HG03439 (cell line): ENCODE measurements at regions not wholly inside any gene's neighbourhood (a gene's known extent, or its start where the extent isn't known, plus 50 kb on each side); places are given as distances from the start of the nearest gene placed in this dataset.

Experiments used
- ATAC-seq: cut with Tn5 transposase; IDR thresholded peaks from one replicate; pipeline ENCODE4 v1.9.1; 2021; ENCODE audit warnings: mild to moderate bottlenecking, moderate library complexity; ENCODE audit not compliant: unreplicated experiment

DNA sequence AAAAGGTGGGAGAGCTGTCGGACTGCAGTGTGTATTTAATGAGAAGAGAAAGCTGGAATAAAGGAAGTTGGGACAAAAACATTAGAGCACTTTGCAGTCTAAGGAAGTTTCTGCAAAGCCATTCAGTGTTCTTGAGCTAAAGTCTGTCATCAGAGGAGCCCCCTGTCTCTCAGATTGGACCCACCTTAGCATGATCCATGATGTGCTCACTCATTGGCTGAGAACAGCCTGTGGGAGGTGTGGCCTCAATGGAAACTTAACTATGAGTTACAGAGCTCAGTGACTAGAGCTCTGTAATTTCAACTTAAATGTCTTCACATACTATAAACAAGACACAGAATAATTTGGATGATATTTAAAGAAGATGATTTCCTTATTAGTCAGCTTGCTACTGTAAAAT lies 437.0 kb downstream of the BTBD3 start:
- no peak for ATAC-seq

DNA sequence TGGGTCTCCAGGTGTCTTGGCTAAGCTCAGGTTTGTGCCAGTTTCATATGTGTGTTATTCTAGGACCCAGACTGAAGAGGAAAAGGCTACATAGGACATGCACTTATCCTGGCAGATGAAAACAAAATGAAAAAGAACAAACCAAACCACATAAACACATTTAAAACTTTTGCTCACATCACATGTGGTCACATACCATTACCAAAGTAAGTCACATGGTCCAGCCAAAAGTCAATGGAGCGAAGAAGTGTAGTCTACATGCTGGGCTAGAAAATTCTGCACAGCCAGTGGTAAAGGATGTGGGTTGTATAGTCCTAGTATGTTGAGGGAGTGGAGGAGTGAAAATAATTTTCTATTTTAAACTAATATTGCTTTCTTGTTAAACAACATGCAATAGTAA lies 437.5 kb downstream of the BTBD3 start:
- ATAC-seq: no peak

GRCh38 chr20:12358006-12358654 lies 440.4 kb downstream of the BTBD3 start:
- ATAC-seq: no peak

GRCh38 chr20:12358655-12359009 lies 440.9 kb downstream of the BTBD3 start:
- ATAC-seq: no peak

DNA sequence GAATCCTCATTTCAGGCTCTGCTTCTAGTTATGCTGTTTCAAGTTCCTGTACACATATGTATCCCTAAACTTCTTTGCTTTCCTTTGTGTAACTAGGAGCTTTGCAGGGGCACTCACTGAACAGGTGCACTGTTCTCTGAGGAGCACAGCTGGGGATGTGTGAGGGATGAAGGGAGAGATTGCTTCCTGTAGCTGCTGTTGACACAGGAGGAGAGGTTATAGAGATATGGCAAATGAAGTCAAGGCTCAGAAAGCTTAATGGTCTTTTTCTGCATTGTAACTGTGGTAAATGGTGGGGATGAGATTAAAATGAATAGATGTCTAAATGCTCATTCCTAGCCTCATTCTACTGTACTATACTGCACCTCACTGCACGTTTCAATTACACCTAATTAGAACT lies 454.3 kb downstream of the BTBD3 start:
- ATAC-seq: no peak

GRCh38 chr20:12372557-12372956 lies 454.9 kb downstream of the BTBD3 start:
- no peak for ATAC-seq

DNA sequence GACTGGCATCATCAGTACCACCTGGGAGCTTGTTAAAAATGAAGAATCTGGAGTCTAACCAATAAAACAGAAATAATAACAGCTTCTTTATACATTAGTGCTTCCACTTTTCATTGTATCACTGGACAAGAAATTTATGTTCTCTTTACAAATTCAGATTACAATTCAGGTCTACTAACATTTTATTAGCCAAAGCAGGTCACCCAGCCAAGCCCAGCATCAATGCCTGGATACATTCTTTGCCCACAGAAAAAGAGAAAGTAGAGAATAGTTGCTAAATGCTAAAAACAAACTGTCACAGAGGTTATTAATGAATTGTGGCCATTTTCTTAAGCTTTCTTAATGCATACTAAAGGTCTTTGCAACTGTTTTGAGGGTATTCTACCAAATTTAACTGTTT lies 458.3 kb downstream of the BTBD3 start:
- ATAC-seq: no peak

GRCh38 chr20:12383821-12384220 lies 466.1 kb downstream of the BTBD3 start:
- ATAC-seq: no peak

DNA sequence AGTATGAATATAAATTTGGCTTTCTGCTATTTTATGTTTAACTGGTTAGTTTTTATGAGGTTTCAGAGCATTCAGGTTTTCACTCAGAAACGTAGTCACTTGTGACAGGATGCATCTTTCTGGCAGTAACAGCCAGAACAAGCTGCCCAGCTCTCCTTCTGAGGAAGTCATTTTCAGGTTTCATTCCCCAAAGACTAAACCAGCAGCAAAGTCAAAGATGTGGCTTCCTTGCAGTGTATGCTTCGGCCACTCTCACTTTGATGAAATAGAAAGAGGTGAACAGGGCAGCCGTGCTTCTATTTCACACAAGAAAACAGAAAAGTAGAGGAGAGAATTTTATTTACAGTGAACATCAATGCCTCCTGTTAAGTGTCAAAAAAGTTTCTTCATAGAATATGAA lies 469.1 kb downstream of the BTBD3 start:
- ATAC-seq: no peak

GRCh38 chr20:12391099-12391498 lies 473.4 kb downstream of the BTBD3 start:
- ATAC-seq: no peak

GRCh38 chr20:12394786-12395185 lies 477.1 kb downstream of the BTBD3 start:
- no peak for ATAC-seq

- no peak for ATAC-seq
Measured at GRCh38 chr20:12395353-12395752, 477.7 kb downstream of the BTBD3 start.

- ATAC-seq: no peak
Measured at GRCh38 chr20:12395760-12396159, 478.1 kb downstream of the BTBD3 start.

- ATAC-seq: no peak
Measured at GRCh38 chr20:12399110-12399836, 481.6 kb downstream of the BTBD3 start.

DNA sequence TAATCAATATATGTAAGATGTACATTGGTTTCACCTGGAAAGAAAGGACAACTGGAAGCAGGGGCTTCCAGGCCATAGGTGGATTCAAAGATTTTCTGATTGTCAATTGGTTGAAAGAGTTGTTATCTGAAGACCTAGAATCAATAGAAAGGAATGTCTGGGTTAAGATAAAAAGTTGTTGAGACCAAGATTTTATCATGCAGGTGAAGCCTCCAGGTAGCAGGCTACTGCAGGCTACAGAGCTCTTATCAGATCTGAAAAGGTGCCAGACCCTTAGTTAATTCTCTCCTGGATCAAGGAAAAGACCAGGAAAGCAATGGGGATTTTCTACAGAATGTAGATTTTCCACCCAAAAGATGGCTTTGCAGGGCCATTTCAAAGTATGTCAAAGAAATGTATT lies 487.2 kb downstream of the BTBD3 start:
- no peak for ATAC-seq

DNA sequence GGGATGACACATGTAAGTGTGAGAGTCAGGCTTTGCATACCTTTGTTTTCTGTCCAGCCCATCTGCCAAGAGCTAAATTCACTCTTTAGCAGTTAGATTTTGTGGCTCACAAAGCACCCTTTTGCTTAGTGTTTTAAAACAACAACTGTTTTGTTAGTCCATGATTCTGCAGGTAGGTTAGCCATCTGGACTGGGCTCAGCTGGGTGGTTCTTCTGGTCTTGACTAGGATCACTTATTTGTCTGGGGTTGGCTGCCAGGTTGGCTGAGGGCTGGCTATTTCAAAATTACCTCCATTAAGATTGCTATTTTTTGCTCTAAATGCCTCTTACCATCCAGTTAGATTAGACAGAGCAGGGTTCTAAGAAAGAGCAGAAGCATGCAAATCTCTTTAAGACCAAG lies 489.3 kb downstream of the BTBD3 start:
- no peak for ATAC-seq

GRCh38 chr20:12409501-12409900 lies 491.8 kb downstream of the BTBD3 start:
- no peak for ATAC-seq

DNA sequence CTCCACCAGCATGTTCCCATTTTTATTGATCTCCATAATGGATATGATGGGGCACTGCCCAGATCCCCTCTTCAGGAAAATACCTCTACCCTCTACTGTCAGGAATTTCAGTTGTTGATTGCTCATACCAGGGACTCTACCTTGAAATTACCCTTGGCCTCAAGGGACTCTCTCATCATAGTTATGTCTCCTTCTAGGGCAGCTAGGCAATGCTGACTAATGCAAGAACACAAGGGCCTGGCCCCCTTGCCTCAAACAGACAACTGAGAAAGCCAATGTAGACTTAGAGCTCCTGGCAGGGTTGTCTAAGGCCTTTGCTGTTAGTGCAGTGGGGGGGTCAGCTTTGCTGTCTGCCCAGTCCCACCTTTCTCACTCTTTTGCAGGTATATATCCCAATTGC lies 493.1 kb downstream of the BTBD3 start:
- ATAC-seq: no peak

GRCh38 chr20:12411246-12411940 lies 493.7 kb downstream of the BTBD3 start:
- no peak for ATAC-seq

DNA sequence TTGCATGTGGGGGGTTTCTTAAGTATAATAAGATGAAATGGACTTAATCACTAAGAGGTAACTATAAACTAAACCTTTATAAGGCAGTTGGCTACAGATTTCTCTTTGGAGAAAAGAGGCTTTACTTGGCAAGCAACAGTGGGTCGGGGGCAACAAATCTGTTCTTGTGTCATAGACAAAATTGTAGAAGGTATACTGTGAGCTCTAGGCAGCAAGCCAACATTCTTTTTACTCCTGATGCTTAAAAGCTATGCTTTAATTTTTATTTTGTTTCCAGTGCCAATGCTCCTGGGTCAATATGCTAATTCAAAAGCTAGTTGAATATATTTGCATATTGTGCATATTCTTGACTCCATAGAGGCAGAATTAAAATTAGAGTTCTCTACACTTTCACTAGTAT lies 495.4 kb downstream of the BTBD3 start:
- no peak for ATAC-seq

DNA sequence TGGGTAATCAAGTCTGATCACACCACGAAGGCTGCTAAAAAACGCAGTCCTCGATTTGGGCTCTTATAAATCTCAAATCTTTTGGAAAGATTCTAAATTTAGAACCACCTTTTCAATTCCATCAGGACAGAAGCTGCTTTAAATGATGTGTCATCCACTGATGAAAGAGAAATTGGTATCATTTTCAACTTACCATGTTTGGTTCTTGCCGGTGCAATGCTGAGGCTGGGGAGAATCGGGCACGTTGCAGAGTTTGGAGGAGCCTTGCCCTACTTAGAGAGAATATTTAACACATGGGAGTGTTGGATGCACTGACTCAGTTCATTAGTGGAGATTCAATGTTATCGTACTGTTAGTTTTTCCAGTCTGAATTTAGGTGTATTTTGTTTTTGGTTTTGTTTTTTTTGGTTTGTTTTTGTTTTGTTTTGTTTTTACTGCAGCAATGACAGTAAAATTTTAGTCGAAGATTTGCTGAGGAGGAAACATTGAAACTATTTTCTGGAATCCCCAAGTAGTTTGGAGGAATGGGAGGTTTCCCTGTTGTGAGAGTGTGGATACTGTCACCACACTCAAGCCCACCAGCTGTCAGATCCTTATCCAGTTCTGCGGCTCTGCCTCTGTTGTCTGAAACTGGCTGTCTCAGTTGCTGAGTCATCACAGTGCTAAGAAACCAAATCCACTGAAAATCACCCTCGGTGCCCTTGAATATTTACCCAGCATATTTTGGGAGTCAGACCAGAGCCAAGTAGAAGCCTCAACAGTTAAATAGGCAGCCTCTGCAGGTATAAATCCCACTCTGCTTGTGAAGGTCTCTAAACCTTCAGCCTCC lies 497.0 kb downstream of the BTBD3 start:
- no peak for ATAC-seq
